Hematopoietic multipotent progenitor cell treated with erythropoietin and hydrocortisone succinate and interleukin-3 and kit ligand, for 6 days (in vitro differentiated cells): ENCODE measurements at regions not wholly inside any gene's neighbourhood (a gene's known extent, or its start where the extent isn't known, plus 50 kb on each side); places are given as distances from the start of the nearest gene placed in this dataset.

Experiments used
- DNase-seq: peaks from one replicate; pipeline ENCODE4 v3.0.0-alpha.2; 2015

GRCh38 chr1:78797108-78797781 lies 147.6 kb downstream of the IFI44 start:
- DNase-seq, result no peak

- DNase-seq, result no peak
Observed at GRCh38 chr1:78799926-78800325, 150.3 kb downstream of the IFI44 start.

- no peak for DNase-seq
Observed at GRCh38 chr1:78814176-78814575, 164.5 kb downstream of the IFI44 start.

GRCh38 chr1:78825561-78825960 lies 175.9 kb downstream of the IFI44 start:
- no peak for DNase-seq

GRCh38 chr1:78829644-78830043 lies 176.9 kb downstream of the ADGRL4 start:
- DNase-seq, result no peak

GRCh38 chr1:78830321-78830720 lies 176.2 kb downstream of the ADGRL4 start:
- no peak for DNase-seq

- DNase-seq, result no peak
Observed at GRCh38 chr1:78831731-78832360, 174.7 kb downstream of the ADGRL4 start.

- DNase-seq, result no peak
Observed at GRCh38 chr1:78833491-78833890, 173.0 kb downstream of the ADGRL4 start.

- DNase-seq, result no peak
Observed at GRCh38 chr1:78834201-78834741, 172.3 kb downstream of the ADGRL4 start.

GRCh38 chr1:78836726-78837125 lies 169.8 kb downstream of the ADGRL4 start:
- DNase-seq, result peak; percentile 9

GRCh38 chr1:78839704-78840277 lies 166.7 kb downstream of the ADGRL4 start:
- DNase-seq, result peak; percentile 61
